GM19452 (cell line): ENCODE measurements at regions not wholly inside any gene's neighbourhood (a gene's known extent, or its start where the extent isn't known, plus 50 kb on each side); places are given as distances from the start of the nearest gene placed in this dataset.

Experiments
- ATAC-seq: cut with Tn5 transposase; IDR thresholded peaks from one replicate; pipeline ENCODE4 v1.9.1; 2021; ENCODE audit not compliant: unreplicated experiment

GRCh38 chr11:44488165-44488965, 77.1 kb upstream of the CD82 start:
- ATAC-seq = no peak

- ATAC-seq = no peak
Measured at GRCh38 chr11:44493383-44493782, 72.1 kb upstream of the CD82 start.

- ATAC-seq = no peak
Measured at GRCh38 chr11:44493930-44494329, 71.5 kb upstream of the CD82 start.

- no peak for ATAC-seq
Measured at GRCh38 chr11:44494785-44495184, 70.7 kb upstream of the CD82 start.

GRCh38 chr11:44496391-44496790, 69.1 kb upstream of the CD82 start:
- no peak for ATAC-seq

GRCh38 chr11:44498089-44498871, 67.2 kb upstream of the CD82 start:
- ATAC-seq = no peak

GRCh38 chr11:44502506-44502905, 63.0 kb upstream of the CD82 start:
- ATAC-seq = no peak

- ATAC-seq = no peak
Measured at GRCh38 chr11:44505581-44506054, 59.8 kb upstream of the CD82 start.

GRCh38 chr11:44506375-44507016, 59.0 kb upstream of the CD82 start:
- ATAC-seq = no peak

- ATAC-seq = no peak
Measured at GRCh38 chr11:44507491-44507890, 58.0 kb upstream of the CD82 start.

- no peak for ATAC-seq
Measured at GRCh38 chr11:44507896-44508445, 57.5 kb upstream of the CD82 start.

- no peak for ATAC-seq
Measured at GRCh38 chr11:44509296-44509695, 56.2 kb upstream of the CD82 start.

- ATAC-seq = no peak
Measured at GRCh38 chr11:44510372-44510771, 55.1 kb upstream of the CD82 start.

- ATAC-seq = no peak
Measured at GRCh38 chr11:44512818-44513217, 52.6 kb upstream of the CD82 start.

GRCh38 chr11:44515048-44515447, 50.4 kb upstream of the CD82 start:
- no peak for ATAC-seq
